Stimulated activated CD8-positive, alpha-beta memory T cell treated with anti-CD3 and anti-CD28 coated beads, Interleukin-2, amount 100 ng/mL, for 1 hour (primary cell): ENCODE measurements at regions not wholly inside any gene's neighbourhood (a gene's known extent, or its start where the extent isn't known, plus 50 kb on each side); places are given as distances from the start of the nearest gene placed in this dataset.
"Not testable (repeated sequence)": the region's sequence is repeated elsewhere in the genome, so short reads cannot be mapped to it uniquely, and the experiment has no call there.

Source experiments
- DNase-seq, 2 donors: peaks; one replicate each; pipeline ENCODE4 v3.0.0-alpha.2; 2020; ENCODE audit warnings: low read depth in 2 of 2

- DNase-seq, result no peak
These were observed 60.5 kb downstream of the DSEL start for GRCh38 chr18:67455890-67456501.

DNA sequence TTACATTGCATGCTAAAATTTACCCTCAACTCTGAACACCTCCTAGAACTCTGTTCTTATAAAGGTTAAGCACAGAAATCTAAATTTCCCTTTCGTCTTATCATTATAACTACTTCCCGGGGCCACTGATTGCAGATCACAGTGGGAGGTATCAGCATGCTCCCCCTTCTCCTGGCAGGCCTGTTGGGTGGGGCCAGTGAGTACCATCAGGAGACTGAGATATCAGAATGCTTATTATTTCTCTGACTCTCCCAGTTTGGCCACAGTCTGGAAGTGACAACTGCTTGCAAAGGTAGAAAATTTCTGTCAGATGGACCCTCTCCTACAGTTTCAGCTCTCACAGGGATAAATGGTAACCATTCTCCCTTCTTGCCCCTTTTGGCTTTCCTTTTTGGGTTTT, 62.6 kb downstream of the DSEL start:
- no peak for DNase-seq

DNA sequence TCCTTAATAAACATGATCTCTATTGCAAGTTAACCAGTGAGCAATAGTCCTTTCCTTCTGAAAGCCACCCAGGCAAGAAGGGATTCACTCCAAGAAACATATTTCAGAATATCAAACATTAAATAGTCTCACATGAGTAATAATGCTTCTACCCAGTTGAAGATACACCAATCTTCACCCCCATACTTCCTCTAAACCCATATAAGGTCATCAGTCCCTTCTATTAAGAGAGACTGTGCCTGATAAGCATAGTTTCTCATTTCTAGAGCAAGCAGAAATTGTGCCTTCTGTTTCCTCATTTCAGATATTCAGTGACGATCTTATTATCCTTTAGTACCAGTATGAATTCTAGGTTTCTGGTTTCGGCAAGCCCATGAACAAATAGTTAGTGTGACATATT, 64.6 kb downstream of the DSEL start:
- DNase-seq, result no peak

- not testable (repeated sequence) for DNase-seq
These were observed 65.4 kb downstream of the DSEL start for GRCh38 chr18:67451101-67451500.

GRCh38 chr18:67433971-67434370, 82.5 kb downstream of the DSEL start:
- no peak for DNase-seq

GRCh38 chr18:67432806-67433205, 83.7 kb downstream of the DSEL start:
- DNase-seq, result no peak

- no peak for DNase-seq
These were observed 87.7 kb downstream of the DSEL start for GRCh38 chr18:67428805-67429204.

DNA sequence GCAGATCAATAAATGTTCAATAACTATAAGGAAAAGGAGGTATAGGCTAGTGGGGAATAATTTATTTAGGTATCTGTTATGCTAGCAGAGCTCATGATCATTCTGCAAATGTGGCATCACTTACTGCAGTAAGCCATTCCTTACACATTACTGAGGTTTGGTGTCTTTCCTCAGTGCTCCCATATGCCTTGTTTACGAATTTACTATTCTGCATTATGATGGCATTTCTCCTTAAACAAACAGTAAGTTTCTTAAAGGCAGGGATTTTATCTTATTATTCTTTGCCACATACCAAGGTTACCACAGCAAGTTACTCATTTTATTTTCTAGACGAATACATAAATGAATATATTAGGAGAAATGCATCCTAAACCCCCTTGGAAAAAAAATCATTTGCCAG, 88.4 kb downstream of the DSEL start:
- DNase-seq, result no peak

DNA sequence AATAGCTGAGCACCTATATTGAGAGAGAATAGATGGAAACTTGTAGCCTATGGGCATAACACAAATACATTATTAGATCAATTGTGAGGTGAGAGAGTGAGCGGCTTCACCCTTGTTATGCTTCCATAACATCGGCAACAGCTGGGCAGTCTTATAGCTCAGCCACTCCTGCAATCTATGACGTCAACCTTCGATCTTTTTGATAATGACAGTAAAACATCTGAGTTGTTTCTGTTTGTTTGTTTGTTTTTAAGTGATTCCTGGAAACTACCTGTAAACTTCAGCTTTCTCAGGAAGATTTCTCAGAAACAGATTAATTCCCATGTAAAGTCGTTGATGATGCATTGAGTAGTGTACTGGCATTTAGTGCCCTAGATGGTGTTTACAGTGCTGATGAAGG, 90.0 kb downstream of the DSEL start:
- no peak for DNase-seq

- DNase-seq, result no peak
These were observed 90.8 kb downstream of the DSEL start for GRCh38 chr18:67425672-67426071.

- no peak for DNase-seq
These were observed 94.9 kb downstream of the DSEL start for GRCh38 chr18:67421651-67422050.

DNA sequence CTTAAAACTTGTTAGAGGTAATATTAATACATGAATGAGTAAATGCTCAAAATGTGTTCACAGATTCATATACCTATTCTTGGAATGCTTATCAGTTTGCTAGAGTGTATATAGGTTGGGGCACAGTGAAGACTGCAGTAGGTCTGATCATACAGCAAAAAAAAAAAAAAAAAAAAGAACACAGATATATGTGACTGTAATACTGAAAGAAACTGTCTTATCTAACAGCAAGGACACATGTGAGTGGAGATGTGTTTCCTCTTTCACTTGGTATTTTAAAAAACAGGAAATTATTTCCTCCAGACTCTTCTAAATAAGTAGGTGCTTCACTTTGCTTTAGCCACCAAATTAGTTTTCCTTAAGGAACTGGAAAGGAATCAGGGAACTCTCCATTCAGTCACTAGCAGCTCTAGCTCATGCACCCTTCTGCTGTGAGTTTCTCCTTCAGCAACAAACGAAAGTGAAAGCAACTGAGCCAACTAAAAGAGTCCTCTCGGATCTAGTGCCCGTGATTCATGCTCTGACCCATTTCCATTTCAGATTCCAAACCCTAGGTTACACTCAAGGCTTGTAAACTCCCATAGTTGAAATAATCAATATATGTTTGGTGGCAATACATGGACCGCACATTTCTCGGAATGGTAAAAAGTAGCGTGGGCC, 98.5 kb downstream of the DSEL start:
- DNase-seq, result no peak

- DNase-seq, result no peak
These were observed 105.4 kb downstream of the DSEL start for GRCh38 chr18:67411116-67411515.

DNA sequence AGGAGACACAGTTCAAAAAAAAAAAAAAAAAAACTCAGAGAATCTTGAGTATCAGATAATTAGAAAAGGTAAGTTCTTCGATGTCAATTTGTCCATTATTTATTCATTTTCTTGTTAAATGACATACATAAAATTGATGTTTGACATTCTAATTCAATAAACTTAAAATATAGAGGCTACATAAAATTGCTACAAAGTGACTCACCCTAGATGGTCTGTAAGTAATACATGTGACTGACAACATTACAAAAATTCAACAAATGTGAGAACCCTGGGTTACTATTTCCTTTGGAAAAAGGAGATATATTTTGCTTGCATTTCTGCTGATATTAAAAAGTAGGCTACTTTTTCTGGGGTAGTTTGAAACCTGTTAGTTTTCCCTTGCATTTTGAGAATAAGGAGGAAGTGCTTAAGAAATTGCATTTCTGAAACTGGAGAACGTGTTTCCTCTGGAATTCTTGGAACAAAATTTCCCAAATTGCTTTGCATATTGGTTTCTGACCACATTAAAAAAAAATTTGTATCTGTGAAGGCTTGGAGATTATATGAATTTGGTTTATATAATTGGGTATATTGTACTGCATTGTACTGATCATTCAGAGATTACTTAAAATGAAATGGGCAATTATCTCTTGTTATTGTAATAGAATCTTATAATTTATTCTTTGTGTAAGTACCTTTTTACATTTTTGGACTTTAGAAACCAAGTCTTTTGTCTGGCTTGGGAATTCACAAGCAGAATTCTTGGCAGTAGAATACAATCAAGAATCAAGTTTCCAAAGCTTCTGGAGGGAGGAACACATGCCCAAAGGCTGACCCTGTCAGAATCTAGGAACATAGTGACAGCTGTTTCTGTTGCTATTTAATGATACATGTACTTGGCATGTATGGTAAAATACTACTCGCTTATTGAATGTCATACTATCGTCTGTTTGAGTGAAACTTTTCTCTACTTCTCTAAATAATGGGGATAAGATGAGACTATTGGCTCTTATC, 106.1 kb downstream of the DSEL start:
- DNase-seq, result no peak

- DNase-seq, result no peak
These were observed 108.3 kb downstream of the DSEL start for GRCh38 chr18:67408240-67408639.

DNA sequence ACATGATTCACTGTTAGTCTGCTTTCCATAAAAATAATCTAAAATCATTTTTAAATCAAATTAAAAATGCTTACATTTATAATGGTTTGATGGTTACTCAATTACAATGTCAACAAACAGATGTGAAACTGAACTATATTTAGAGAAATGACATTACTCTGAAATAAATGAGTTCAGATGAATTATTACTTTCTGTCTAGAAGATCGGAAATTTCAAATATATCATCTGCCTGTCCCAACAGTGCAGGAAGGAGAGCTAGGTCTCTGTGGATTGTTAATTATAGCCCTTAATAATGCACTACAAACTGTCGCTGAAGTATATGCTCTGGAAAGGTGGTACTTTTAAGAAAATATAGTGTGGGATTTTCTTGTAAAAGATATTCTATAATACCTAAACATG, 109.8 kb downstream of the DSEL start:
- DNase-seq, result no peak

- no peak for DNase-seq
These were observed 114.0 kb downstream of the DSEL start for GRCh38 chr18:67402543-67402942.

- DNase-seq, result no peak
These were observed 115.9 kb downstream of the DSEL start for GRCh38 chr18:67400502-67401117.

- no peak for DNase-seq
These were observed 130.5 kb downstream of the DSEL start for GRCh38 chr18:67386032-67386431.

GRCh38 chr18:67385455-67385854, 131.1 kb downstream of the DSEL start:
- no peak for DNase-seq

DNA sequence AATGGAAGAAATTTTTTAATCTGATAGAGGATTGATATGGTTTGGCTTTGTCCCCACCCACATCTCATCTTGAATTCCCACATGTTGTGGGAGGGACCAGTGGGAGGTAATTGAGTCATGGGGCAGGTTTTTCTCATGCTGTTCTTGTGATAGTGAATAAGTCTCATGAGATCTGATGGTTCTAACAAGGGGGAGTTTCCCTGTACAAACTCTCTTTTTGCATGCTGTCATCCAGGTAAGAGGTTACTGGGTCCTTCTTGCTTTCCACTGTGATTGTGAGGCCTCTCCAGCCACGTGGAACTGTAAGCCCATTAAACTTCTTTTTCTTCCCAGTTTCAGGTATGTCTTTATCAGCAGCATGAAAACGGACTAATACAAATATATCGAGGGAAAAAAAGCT, 132.5 kb downstream of the DSEL start:
- not testable (repeated sequence) for DNase-seq

DNA sequence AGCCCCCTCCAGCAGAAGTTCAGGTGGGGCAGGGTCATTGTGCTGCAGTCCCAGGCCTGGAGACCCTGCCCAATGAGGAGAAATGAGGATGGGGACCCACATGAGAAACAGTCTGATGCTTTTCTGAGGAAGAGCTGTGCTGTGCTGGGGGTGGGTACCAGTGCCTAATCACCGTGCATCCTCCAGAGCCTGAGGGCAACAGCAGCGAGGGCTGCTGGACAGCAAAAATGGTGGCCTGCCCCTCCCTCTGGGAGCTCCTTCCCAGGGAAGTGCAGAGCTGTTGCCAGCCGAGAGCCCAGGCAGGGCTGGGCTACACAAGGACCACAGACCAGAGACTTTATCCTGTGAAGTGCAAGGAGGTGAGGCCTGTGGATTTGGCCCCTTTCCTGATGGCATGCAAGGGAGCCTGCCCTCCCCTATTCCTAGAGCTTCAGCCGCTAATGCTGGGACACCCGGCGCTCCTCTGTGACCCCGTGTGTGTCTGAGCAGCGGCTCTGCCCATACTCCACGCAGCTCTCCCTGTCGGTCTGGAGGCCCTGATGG, 134.8 kb downstream of the DSEL start:
- no peak for DNase-seq
